Endodermal cell (in vitro differentiated cells): ENCODE measurements at regions not wholly inside any gene's neighbourhood (a gene's known extent, or its start where the extent isn't known, plus 50 kb on each side); places are given as distances from the start of the nearest gene placed in this dataset.

Source experiments
- DNase-seq: peaks from one replicate; pipeline ENCODE4 v3.0.0-alpha.2; 2017
- H3K27ac ChIP-seq: 2 replicates; pipeline ENCODE4 v1.5.1; 2013; ENCODE audit warnings: mild to moderate bottlenecking, low read depth, low read length, moderate library complexity
- H3K27me3 ChIP-seq: 2 replicates; pipeline ENCODE4 v1.6.1; 2013; ENCODE audit warnings: mild to moderate bottlenecking, low read length, moderate library complexity; ENCODE audit not compliant: insufficient read depth, control insufficient read depth, poor library complexity, severe bottlenecking
- H3K36me3 ChIP-seq: 2 replicates; pipeline ENCODE4 v1.7.0; 2013; ENCODE audit warnings: mild to moderate bottlenecking, low read length, moderate library complexity; ENCODE audit not compliant: control insufficient read depth, insufficient read depth
- H3K4me1 ChIP-seq: one replicate; pipeline ENCODE4 v1.7.0; 2013; ENCODE audit warnings: low read length; ENCODE audit not compliant: control insufficient read depth, insufficient read depth
- H3K4me3 ChIP-seq: 2 replicates; pipeline ENCODE4 v1.5.1; 2013; ENCODE audit warnings: mild to moderate bottlenecking, low read length, moderate library complexity
- H3K9ac ChIP-seq: 2 replicates; pipeline ENCODE4 v1.6.1; 2013; ENCODE audit warnings: mild to moderate bottlenecking, low read length, moderate library complexity; ENCODE audit not compliant: poor library complexity, severe bottlenecking; ENCODE audit errors: extremely low read depth
- H3K9me3 ChIP-seq: 2 replicates; pipeline ENCODE4 v1.6.1; 2013; ENCODE audit warnings: mild to moderate bottlenecking, low read length, moderate library complexity; ENCODE audit not compliant: control insufficient read depth
- H3K27ac Mint-ChIP-seq: 2 replicates; pipeline ENCODE4 v1.8.0; 2020; ENCODE audit warnings: mixed read lengths
- H3K27me3 Mint-ChIP-seq: 2 replicates; pipeline ENCODE4 v1.8.0; 2021; ENCODE audit warnings: mild to moderate bottlenecking, mixed read lengths; ENCODE audit not compliant: insufficient read depth
- H3K36me3 Mint-ChIP-seq: 2 replicates; pipeline ENCODE4 v1.8.0; 2020; ENCODE audit warnings: low read depth, mixed read lengths
- H3K4me1 Mint-ChIP-seq: 2 replicates; pipeline ENCODE4 v1.8.0; 2020; ENCODE audit warnings: mixed read lengths
- H3K4me3 Mint-ChIP-seq: 2 replicates; pipeline ENCODE4 v1.8.0; 2020; ENCODE audit warnings: mild to moderate bottlenecking, moderate library complexity, mixed read lengths
- H3K9me3 Mint-ChIP-seq: 2 replicates; pipeline ENCODE4 v1.8.0; 2020; ENCODE audit warnings: mild to moderate bottlenecking, mixed read lengths
- WGBS, 2 experiments: methylation state at CpG; one replicate each; pipeline versions ENCODE4 v1.1.5 to v1.1.7; 2013; ENCODE audit warnings: missing lambda C conversion rate in 2 of 2, mixed read lengths in 1 of 2; ENCODE audit not compliant: insufficient coverage in 1 of 2, insufficient read length in 1 of 2; 5-methylcytosine and 5-hydroxymethylcytosine counted together
- TF ChIP-seq, protein P1 (sequence below): fragments of 200-600 bp; sonication (generic); conservative IDR thresholded peaks from 2 replicates; pipeline ENCODE4 v1.5.0; 2021; ENCODE audit warnings: antibody characterized with exemption, mild to moderate bottlenecking

DNA sequence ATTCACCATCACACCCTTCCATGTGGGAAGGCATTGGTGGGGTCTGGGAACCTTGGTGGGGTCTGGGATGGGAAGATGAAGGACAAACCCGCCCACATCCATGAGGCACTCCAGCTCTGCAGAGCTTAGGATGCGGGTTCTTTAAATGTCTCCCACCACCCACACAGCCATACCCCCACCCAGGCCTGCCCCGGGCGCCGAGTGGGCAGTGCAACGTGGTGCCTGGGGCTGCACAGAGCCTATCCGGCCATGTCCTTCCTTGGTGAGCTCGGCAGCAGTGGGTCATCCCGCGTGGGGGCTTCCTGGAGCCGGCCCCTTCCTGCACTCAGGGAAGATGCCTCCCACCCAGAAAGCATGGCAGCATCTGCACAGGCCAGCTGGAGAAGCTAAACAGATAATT lies 163.5 kb upstream of the TCERG1L start:
- no peaks in the 10 kb centered on the region for H3K36me3 Mint-ChIP-seq
- no peak for DNase-seq
- 78 to 98% methylated on average over 5 to 11 of the region's 11 CpGs for WGBS, 2 experiments
- Histone ChIP-seq H3K9me3 (no peaks in the 10 kb centered on the region), H3K4me3 (no peak overlapping the region), H3K27ac (no peak overlapping the region), H3K4me1 (no peaks in the 10 kb centered on the region), H3K9ac (no peak overlapping the region), H3K36me3 (no peaks in the 10 kb centered on the region), H3K27me3 (no peaks in the 10 kb centered on the region)
- no peaks in the 10 kb centered on the region for H3K9me3 Mint-ChIP-seq
- no peak overlapping the region for H3K4me3 Mint-ChIP-seq
- no peak overlapping the region for H3K27ac Mint-ChIP-seq
- TF ChIP-seq, protein P1, sequence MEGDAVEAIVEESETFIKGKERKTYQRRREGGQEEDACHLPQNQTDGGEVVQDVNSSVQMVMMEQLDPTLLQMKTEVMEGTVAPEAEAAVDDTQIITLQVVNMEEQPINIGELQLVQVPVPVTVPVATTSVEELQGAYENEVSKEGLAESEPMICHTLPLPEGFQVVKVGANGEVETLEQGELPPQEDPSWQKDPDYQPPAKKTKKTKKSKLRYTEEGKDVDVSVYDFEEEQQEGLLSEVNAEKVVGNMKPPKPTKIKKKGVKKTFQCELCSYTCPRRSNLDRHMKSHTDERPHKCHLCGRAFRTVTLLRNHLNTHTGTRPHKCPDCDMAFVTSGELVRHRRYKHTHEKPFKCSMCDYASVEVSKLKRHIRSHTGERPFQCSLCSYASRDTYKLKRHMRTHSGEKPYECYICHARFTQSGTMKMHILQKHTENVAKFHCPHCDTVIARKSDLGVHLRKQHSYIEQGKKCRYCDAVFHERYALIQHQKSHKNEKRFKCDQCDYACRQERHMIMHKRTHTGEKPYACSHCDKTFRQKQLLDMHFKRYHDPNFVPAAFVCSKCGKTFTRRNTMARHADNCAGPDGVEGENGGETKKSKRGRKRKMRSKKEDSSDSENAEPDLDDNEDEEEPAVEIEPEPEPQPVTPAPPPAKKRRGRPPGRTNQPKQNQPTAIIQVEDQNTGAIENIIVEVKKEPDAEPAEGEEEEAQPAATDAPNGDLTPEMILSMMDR = no peak
- no peaks in the 10 kb centered on the region for H3K27me3 Mint-ChIP-seq
- no peaks in the 10 kb centered on the region for H3K4me1 Mint-ChIP-seq

DNA sequence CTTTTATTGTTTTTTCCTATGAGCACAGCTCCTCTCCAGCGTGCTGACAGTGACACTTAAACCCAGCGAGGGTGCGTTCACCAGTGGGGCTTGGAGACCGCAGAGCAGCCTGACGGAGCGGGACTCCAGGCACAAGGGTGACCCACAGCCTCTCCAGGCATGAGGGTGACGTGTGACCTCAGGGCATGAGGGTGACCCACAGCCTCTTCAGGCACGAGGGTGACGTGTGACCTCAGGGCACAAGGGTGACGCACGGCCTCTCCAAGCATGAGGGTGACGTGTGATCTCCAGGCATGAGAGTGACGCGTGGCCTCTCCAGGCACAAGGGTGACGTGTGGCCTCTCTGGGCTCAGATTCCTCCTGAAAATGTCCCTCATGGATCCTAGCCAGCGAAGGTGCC lies 164.3 kb upstream of the TCERG1L start:
- no peak overlapping the region for H3K27ac ChIP-seq
- no peaks in the 10 kb centered on the region for H3K36me3 ChIP-seq
- Mint-ChIP-seq H3K4me3 (no peak overlapping the region), H3K36me3 (no peaks in the 10 kb centered on the region), H3K27me3 (no peaks in the 10 kb centered on the region), H3K27ac (no peak overlapping the region), H3K9me3 (no peaks in the 10 kb centered on the region), H3K4me1 (no peaks in the 10 kb centered on the region)
- no peaks in the 10 kb centered on the region for H3K4me1 ChIP-seq
- WGBS, 2 experiments = 91 to 92% methylated on average over 11 to 16 of the region's 16 CpGs
- no peak overlapping the region for H3K9ac ChIP-seq
- H3K9me3 ChIP-seq = no peaks in the 10 kb centered on the region
- no peaks in the 10 kb centered on the region for H3K27me3 ChIP-seq
- TF ChIP-seq, protein P1 = no peak
- no peak overlapping the region for H3K4me3 ChIP-seq
- DNase-seq = no peak

DNA sequence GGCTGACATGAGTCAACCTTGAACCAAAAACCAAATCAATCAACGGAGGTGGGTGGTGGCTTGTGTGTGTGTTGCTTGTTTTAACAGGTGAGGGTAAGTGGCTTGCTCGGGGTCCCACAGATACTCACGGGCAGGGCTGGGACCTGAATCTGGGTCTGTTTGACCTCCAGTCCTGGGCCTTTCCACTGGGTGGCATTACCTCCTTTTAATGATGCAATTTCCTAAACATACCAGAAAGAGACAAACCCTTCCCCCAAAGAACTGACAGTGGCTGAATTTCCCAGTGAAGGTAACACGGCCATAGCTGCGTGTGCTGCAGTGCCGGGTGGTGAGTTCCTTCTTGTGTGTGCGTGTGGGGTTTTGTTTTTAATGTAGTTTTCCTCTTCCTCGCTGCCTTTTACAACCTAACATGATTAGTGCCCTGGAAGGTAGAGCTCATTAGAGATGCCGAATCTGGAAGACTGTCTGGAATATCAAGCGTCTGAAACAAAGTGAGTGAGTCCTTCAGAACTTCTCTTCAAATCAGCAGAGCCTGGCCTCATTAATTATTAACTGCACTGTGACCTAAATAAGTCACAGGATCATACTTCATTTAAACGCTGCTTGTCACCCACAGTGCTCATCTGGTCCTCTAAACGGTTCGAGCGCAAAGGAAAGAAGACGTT lies 166.1 kb upstream of the TCERG1L start:
- Mint-ChIP-seq H3K36me3 (no peaks in the 10 kb centered on the region), H3K4me3 (no peak overlapping the region), H3K9me3 (no peaks in the 10 kb centered on the region), H3K27me3 (no peaks in the 10 kb centered on the region), H3K27ac (no peak overlapping the region), H3K4me1 (no peaks in the 10 kb centered on the region)
- DNase-seq = peak; percentile 59
- Histone ChIP-seq H3K9me3 (no peaks in the 10 kb centered on the region), H3K9ac (no peak overlapping the region), H3K36me3 (no peaks in the 10 kb centered on the region), H3K4me1 (no peaks in the 10 kb centered on the region), H3K27me3 (no peaks in the 10 kb centered on the region), H3K4me3 (no peak overlapping the region), H3K27ac (no peak overlapping the region)
- TF ChIP-seq, protein P1 = peak; percentile 50
- 91 to 93% methylated on average over 12 of the region's 15 CpGs for WGBS, 2 experiments
